ENCODE measurements at regions not wholly inside any gene's neighbourhood (a gene's known extent, or its start where the extent isn't known, plus 50 kb on each side); places are given as distances from the start of the nearest gene placed in this dataset.

- TF ChIP-seq CTCF (IDR thresholded peaks at IDR 0.05) (no peak), EZH2 (IDR thresholded peaks at IDR 0.05; ENCODE audit: borderline replicate concordance, insufficient read depth, low read depth, low read length, poor library complexity, severe bottlenecking) (no peak)
These were observed 470.6 kb upstream of the ZWINT start for GRCh38 chr10:56831681-56832080.
